ENCODE measurements at regions not wholly inside any gene's neighbourhood (a gene's known extent, or its start where the extent isn't known, plus 50 kb on each side); places are given as distances from the start of the nearest gene placed in this dataset.

DNA sequence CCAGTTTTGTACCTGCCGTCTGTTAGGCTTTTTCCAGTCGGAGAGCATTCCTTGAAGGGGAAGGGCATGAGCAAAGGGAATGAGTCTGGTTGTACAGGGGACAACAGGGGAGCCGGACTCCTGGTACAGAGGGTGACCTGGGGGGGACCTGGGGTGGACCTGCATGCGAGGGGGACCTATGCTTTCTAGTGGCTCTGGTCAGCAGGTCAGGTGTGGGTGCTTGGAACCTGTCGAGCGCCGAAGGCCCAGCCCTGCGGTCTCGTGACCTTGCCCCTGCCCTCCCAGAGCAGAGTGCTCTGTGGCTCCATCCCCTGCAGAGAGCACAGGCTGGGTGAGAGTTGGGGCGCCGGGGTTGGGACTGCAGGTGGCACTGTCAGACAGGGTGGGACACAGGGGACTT, 96.7 kb upstream of the ASAP2 start:
- Histone ChIP-seq H3K36me3 (replicated peaks in 1 of 2; ENCODE audit: control insufficient read depth in 1 of 2, insufficient read depth in 2 of 2, low read length in 2 of 2) (no peaks in the 10 kb centered on the region), H3K9ac (ENCODE audit: insufficient read depth, low read depth, low read length) (no peak overlapping the region), H3K4me3 (replicated peaks in 1 of 3; ENCODE audit: insufficient read depth in 1 of 3, low read depth in 2 of 3, low read length in 3 of 3) (no peak overlapping the region), H3K27me3 (ENCODE audit: control insufficient read depth in 1 of 2, insufficient read depth in 2 of 2, low read length in 2 of 2) (peaks cover 10 to 67% of the 10 kb centered on the region in 2 experiments), H4K20me1 (ENCODE audit: insufficient read depth, low read length) (no peaks in the 10 kb centered on the region), H3K4me2 (ENCODE audit: low read depth, low read length) (no peak overlapping the region), H3K79me2 (ENCODE audit: insufficient read depth, low read length) (no peaks in the 10 kb centered on the region), H2AFZ (ENCODE audit: low read length) (no peak overlapping the region), H3K27ac (ENCODE audit: extremely low read length, insufficient read depth, low read length) (no peak overlapping the region), H3K4me1 (ENCODE audit: insufficient read depth, low read length) (peaks cover 8% of the 10 kb centered on the region; the same call in 1 of the 2 replicates), H3K9me3 (ENCODE audit: low read length) (no peaks in the 10 kb centered on the region)
- POLR2A ChIA-PET, result no interaction called here
- TF ChIP-seq ZNF614 (CRISPR knock-in tag; IDR thresholded peaks at IDR 0.05; ENCODE audit: borderline replicate concordance), result no peak
- TF ChIP-seq, protein P1, sequence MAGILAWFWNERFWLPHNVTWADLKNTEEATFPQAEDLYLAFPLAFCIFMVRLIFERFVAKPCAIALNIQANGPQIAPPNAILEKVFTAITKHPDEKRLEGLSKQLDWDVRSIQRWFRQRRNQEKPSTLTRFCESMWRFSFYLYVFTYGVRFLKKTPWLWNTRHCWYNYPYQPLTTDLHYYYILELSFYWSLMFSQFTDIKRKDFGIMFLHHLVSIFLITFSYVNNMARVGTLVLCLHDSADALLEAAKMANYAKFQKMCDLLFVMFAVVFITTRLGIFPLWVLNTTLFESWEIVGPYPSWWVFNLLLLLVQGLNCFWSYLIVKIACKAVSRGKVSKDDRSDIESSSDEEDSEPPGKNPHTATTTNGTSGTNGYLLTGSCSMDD (CRISPR knock-in tag; IDR thresholded peaks at IDR 0.05), result no peak
- TF ChIP-seq, protein P2, sequence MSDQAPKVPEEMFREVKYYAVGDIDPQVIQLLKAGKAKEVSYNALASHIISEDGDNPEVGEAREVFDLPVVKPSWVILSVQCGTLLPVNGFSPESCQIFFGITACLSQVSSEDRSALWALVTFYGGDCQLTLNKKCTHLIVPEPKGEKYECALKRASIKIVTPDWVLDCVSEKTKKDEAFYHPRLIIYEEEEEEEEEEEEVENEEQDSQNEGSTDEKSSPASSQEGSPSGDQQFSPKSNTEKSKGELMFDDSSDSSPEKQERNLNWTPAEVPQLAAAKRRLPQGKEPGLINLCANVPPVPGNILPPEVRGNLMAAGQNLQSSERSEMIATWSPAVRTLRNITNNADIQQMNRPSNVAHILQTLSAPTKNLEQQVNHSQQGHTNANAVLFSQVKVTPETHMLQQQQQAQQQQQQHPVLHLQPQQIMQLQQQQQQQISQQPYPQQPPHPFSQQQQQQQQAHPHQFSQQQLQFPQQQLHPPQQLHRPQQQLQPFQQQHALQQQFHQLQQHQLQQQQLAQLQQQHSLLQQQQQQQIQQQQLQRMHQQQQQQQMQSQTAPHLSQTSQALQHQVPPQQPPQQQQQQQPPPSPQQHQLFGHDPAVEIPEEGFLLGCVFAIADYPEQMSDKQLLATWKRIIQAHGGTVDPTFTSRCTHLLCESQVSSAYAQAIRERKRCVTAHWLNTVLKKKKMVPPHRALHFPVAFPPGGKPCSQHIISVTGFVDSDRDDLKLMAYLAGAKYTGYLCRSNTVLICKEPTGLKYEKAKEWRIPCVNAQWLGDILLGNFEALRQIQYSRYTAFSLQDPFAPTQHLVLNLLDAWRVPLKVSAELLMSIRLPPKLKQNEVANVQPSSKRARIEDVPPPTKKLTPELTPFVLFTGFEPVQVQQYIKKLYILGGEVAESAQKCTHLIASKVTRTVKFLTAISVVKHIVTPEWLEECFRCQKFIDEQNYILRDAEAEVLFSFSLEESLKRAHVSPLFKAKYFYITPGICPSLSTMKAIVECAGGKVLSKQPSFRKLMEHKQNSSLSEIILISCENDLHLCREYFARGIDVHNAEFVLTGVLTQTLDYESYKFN (CRISPR knock-in tag; conservative IDR thresholded peaks at IDR 0.05), result no peak
- TF ChIP-seq FOXA3 (CRISPR knock-in tag; IDR thresholded peaks at IDR 0.05), result no peak
- TF ChIP-seq ZNF232 (CRISPR knock-in tag; IDR thresholded peaks at IDR 0.05; ENCODE audit: borderline replicate concordance), result no peak
- TF ChIP-seq IKZF4 (CRISPR knock-in tag; IDR thresholded peaks at IDR 0.05; ENCODE audit: borderline replicate concordance, low read depth, not compliant biosample characterization), result no peak
- TF ChIP-seq, protein P3, sequence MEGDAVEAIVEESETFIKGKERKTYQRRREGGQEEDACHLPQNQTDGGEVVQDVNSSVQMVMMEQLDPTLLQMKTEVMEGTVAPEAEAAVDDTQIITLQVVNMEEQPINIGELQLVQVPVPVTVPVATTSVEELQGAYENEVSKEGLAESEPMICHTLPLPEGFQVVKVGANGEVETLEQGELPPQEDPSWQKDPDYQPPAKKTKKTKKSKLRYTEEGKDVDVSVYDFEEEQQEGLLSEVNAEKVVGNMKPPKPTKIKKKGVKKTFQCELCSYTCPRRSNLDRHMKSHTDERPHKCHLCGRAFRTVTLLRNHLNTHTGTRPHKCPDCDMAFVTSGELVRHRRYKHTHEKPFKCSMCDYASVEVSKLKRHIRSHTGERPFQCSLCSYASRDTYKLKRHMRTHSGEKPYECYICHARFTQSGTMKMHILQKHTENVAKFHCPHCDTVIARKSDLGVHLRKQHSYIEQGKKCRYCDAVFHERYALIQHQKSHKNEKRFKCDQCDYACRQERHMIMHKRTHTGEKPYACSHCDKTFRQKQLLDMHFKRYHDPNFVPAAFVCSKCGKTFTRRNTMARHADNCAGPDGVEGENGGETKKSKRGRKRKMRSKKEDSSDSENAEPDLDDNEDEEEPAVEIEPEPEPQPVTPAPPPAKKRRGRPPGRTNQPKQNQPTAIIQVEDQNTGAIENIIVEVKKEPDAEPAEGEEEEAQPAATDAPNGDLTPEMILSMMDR (CRISPR knock-in tag; IDR thresholded peaks at IDR 0.05), result peak; percentile 25
- TF ChIP-seq, protein P4, sequence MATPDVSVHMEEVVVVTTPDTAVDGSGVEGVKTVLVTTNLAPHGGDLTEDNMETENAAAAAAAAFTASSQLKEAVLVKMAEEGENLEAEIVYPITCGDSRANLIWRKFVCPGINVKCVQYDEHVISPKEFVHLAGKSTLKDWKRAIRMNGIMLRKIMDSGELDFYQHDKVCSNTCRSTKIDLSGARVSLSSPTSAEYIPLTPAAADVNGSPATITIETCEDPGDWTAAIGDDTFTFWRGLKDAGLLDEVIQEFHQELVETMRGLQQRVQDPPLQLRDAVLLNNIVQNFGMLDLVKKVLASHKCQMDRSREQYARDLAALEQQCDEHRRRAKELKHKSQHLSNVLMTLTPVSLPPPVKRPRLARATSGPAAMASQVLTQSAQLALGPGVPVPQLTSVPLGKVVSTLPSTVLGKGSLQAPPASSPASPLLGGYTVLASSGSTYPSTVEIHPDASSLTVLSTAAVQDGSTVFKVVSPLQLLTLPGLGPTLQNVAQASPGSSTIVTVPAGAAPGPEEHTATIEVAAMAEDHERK (CRISPR knock-in tag; IDR thresholded peaks at IDR 0.05; ENCODE audit: low read depth), result no peak
- BruUV-seq (replicated peaks), result no TSS peak
- ATAC-seq (peak; percentile 44), FAIRE-seq (no peak), DNase-seq (ENCODE audit: low spot score) (no peak)
- intact Hi-C loops (cut with micrococcal nuclease; ENCODE audit: unreplicated experiment), result no loop called here
- CTCF ChIA-PET (ENCODE audit: low intra/inter-chr PET ratio, low total read pairs), result no interaction called here
- in situ Hi-C loops (cut with HindIII; ENCODE audit: extremely low pct_ligation_motif_present, low pct_unique_long_range_greater_than_20kb), result no loop called here
- WGBS (ENCODE audit: low lambda C conversion rate), result 60% methylated on average over 11 of the region's 11 CpGs

All from HepG2 (cell line).